NCI-H2196 treated with DMSO at 0.1 percent for 48 hours (cell line): ENCODE measurements at regions not wholly inside any gene's neighbourhood (a gene's known extent, or its start where the extent isn't known, plus 50 kb on each side); places are given as distances from the start of the nearest gene placed in this dataset.

Experiments
- DNase-seq: peaks from one replicate; lab custom pipeline; 2025; ENCODE audit not compliant: unreplicated experiment; lab: John Stamatoyannopoulos, UW

DNA sequence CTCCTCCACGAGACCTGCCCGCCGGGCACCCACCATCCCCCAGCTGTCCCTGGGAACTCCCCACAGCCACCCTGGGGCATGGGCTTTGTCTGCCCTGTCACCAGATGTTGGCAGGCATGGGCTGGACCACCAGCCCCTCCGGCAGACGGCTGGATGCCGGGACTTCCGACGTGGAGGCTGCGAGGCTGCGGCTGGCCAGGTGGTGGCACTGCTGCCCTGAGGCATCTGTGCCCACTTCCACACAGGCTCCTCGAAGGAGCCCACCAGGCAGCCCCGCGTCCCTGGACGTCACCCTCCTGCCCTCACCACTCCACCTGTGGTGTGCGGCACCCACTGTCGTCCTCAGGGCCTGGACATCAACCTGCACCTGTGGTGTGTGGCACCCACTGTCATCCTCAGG, 319.9 kb upstream of the SALL3 start:
- DNase-seq, result no peak

DNA sequence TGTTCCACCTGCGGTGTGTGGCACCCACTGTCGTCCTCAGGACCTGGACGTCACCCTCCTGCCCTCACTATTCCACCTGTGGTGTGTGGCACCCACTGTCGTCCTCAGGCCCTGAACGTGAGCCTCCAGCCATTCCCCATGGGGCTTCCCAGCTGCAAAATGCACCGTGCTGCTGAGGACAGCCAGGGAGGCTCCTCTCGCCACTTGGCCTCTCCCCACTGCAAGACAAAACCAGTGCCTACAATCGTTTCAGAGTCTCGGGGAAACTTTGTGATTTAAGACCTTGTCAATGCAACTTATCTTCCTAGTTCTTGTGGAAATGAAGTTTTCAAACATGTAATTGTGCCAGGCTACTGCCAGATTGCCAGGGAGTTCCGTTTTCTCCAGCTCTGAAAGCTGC, 319.3 kb upstream of the SALL3 start:
- DNase-seq, result no peak

GRCh38 chr18:78661316-78661715, 318.3 kb upstream of the SALL3 start:
- no peak for DNase-seq

DNA sequence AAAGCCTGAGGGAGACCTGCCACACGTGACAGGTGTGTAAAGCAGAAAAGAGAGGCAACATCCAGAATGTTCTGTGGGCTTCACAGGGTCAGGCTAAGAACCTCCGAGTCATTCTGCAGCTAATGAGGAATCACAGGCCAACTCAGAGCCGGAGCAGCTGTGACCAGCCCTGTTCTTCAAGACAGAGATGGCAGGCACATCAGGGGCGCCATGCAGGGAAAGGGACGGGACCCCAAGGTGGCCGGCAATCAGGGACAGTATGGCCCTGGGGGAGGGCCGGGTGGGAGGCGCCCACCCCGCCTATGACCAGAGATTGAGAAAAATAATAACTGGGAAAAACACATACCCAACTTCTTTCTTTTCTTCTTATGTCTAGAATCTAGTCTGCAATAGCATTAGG, 316.7 kb upstream of the SALL3 start:
- DNase-seq, result no peak

DNA sequence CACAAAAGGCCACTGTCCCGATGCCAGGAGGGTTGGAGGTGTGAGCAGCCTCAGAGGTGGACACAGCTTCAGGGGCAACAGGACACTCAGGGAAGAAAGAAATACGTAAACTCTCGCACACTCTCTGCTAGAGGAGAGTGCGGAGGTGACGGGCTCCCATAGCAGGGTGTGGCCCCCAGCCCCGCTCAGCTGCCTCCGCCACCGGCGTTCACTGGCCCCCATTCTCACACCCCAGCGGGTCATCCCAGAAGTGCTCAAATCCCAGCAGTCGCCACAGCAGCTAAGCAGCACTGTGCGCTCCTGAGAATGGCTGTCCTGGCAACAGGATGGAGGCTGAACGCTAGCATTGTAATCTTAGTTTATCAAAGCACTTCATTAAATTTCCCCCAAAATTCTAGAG, 315.6 kb upstream of the SALL3 start:
- no peak for DNase-seq

- no peak for DNase-seq
These were observed 314.8 kb upstream of the SALL3 start for GRCh38 chr18:78664848-78665247.

DNA sequence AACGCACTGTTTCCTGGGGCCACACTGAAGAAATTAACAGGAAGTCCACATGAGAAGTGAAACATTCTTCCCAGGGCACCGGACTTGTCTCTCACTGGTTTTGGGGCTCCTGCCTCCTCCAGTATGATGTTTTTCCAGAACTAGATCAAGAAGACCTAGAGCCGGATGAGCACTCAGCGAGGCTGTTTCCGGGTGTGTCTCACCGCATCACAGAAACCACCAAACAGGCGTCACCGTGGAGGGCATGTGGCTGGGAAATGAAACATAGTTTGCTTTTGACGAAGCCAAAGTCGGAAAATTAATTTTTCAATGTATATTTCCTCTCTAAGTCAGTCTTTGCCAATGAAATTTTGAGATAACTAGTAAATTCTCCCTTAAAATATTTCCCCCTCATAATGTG, 314.0 kb upstream of the SALL3 start:
- DNase-seq, result no peak

DNA sequence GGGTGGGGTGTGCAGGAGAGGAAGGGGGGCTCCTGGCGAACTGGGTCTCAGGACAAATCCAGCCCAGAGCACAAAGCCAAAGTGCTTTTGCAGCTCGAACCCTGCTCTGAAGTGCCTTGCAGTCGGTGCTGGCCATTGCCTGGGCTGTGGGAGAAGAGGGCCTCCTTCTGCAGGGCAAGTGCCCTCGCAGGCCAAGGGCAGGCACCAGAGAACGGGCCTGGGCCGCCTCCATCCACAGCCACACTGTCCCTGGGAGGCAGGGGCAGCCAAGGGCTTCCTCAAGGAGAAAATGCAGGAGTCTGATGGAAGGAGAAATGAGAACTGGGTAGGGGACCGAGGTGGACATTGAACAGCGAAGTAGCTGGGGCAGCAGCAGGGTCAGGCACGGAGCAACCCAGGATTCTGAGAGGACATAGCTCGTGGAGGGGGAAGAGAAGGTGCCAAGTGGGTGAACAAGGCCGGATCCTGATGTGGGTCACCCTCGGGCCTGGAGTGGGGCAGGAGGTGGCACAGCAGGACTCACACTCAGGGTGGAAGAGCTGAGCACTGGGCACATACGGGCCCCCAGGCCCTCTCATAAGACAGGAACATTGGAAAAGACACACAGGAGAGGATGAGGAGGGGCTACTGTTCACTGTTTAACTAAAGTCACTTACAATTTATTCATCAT, 312.8 kb upstream of the SALL3 start:
- no peak for DNase-seq

- DNase-seq, result no peak
These were observed 308.7 kb upstream of the SALL3 start for GRCh38 chr18:78670778-78671391.

- DNase-seq, result no peak
These were observed 308.1 kb upstream of the SALL3 start for GRCh38 chr18:78671551-78671950.

DNA sequence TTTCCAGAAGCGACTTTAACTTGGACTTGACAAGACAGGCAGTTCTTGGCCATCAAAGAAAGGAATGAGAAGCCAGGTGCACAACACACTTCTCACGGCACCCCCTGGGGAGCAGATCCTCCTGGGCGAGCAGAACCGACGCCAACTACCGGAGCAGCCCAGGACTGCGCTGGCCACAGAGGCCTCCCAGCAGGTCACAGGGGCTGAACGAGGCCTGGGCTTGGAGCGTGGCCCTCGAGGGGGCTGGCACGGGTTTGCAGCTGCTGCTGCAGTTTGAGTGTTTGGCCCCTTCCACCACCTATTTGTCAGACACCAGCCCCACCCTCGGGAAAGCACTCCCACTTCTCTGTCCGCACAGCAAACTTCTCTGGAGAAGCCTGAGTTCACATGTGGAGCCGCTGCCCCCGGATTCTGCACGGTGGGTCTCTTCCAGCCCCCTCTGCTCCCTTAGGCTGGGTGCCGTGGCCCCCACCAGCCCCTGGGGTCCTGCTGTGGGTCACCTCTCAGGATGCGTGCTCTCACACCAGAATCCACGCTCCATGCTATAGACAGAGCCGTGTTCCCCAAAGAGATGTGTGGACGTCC, 306.7 kb upstream of the SALL3 start:
- DNase-seq, result no peak

DNA sequence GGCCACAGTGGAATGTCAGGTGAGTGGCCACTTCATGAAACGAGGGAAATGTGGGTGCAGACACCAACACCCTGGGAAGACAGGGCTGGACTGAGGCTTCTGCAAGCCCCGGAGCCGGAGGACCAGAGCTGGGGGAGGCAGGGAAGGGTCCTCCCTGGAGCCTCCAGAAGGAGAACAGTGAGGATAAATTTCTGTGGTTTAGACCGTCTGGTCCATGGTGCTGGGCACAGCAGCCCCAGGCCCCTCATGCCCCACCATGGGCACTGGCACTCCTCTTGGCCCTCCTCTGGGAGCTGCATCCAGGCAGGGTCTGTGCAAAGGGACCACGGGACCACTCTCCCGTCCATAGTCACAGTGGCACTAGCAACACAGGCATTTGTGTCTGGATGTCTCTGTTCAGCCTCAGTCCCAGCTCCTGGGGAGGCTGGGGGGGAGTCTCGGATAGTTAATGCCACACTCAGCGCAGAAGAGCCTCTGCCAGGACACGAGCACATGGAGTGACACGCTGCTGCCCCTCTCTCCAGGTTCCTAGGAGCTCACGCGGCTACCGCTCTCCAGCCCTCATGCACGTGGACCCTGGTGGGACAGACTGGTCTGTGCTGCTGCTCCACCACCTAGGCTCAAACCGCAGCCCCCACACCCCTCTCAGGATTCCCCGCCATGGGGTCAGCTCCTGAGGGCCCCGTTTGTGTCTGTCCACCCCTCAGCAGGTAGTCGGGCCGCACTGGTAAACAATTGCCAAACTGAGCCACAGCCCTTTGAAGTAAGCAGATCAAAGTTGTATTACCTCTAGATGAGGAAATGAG, 305.9 kb upstream of the SALL3 start:
- no peak for DNase-seq

GRCh38 chr18:78675231-78675630, 304.4 kb upstream of the SALL3 start:
- no peak for DNase-seq

DNA sequence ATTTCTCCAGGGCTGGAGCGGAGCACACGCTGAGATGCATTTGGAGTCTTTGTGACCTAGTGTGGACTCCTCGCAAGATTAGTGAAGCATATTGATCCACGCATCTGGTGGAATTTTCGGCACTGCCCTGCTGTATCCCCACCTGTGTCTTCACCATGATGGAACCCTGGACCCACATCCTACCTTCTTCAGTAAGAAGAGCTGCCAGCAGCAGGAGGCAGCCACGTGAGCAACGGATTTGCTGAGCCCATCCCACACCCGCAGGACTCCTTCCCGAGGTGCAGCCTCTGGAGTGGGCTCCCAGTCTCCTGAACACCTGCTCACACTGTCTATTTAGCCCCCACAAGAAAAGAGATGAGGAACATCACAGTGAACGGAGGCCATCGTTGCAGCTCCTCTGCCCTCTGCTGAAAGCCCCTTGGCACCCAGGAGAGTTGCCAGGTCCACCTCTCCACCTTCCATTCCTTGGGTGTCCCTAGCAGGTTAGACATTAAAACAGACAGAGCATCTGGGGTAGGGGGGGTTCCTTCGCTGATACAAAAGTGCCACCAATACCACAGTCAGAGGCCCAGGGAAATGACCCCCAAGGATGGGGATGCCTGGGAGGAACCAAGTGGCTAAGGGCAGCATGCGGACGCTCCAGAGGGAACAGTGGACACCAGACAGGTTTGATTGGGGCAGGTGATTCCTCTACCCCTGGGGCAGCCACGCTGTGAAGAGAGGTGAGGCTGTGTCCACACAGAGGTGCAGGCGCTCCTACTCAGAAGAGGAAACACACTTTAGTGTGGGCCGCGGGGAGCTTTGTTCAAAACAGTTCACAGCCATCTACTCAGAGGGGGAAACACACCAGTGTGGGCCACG, 302.8 kb upstream of the SALL3 start:
- no peak for DNase-seq

- no peak for DNase-seq
These were observed 301.9 kb upstream of the SALL3 start for GRCh38 chr18:78677483-78678317.

DNA sequence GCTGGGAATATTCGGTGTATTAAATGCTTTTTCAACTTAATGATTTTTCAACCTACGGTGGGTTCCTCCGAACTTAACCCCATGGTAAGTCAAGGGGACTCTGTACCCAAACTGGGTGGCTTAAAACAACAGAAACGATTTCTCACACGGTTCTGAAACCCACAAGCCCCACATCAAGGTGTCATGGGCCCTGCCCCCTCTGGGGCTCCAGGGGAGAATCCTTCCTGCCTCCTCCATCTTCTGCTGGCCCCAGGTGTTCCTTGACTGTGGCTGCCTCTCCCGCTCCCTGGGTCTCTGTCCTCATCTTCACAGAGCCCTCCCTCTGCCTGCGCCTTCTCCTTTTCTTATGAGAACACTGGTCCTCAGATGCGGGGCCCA, 301.3 kb upstream of the SALL3 start:
- DNase-seq, result no peak

DNA sequence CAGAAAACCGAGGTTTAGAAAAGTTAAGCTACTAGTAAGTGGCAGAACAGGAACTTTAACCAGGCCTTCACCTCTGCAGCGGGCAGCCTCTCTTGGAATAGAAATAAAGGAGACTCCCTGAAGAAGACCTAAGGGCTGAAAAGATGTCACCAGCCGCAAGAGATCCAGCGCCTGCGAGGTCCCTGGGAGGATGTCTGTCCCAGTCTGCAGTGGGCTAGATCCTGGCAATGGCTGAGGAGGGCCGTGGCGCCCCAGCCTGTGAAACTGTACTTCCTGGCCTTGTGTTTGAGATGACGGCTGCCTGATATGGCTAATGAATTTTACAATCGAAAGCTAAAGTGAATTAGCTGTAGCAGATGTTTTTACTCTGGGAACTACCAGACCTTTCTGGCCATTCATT, 300.6 kb upstream of the SALL3 start:
- no peak for DNase-seq

- no peak for DNase-seq
These were observed 299.9 kb upstream of the SALL3 start for GRCh38 chr18:78679613-78680260.

- DNase-seq, result no peak
These were observed 298.2 kb upstream of the SALL3 start for GRCh38 chr18:78681396-78681795.

DNA sequence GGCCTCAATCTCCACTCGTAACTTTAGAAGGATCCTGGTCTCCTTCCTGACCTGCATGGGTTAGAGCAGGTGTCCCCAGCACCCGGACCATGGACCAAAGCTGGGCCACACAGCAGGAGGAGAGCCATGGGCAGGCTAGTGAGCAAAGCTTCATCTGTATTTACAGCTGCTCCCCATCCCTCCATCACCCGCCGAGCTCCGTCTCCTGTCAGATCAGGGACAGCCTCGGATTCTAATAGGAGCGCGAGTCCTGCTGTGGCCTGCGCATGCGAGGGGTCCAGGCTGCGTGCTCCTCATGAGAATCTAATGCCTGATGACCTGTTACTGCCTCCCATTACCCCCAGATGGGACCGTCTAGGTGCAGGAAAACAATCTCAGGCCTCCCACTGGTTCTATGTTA, 297.7 kb upstream of the SALL3 start:
- DNase-seq, result no peak
